Vagina (tissue), 2 donors: ENCODE measurements at regions not wholly inside any gene's neighbourhood (a gene's known extent, or its start where the extent isn't known, plus 50 kb on each side); places are given as distances from the start of the nearest gene placed in this dataset.

ENCODE experiments used
- DNase-seq, 2 donors: peaks; one replicate each; pipeline ENCODE4 v3.0.0-alpha.2; 2017; ENCODE audit errors: extremely low spot score in 2 of 2
- H3K27ac ChIP-seq: fragments of 200-600 bp; sonication (generic); one replicate; pipeline ENCODE4 v1.5.1; 2019
- H3K27me3 ChIP-seq: fragments of 200-600 bp; sonication (generic); one replicate; pipeline ENCODE4 v1.5.1; 2019
- H3K36me3 ChIP-seq, 2 donors: fragments of 200-600 bp; sonication (generic); one replicate each; pipeline ENCODE4 v1.5.1; 2017 to 2019
- H3K4me1 ChIP-seq: fragments of 200-600 bp; sonication (generic); one replicate; pipeline ENCODE4 v1.5.1; 2019
- H3K4me3 ChIP-seq, 2 donors: fragments of 200-600 bp; sonication (generic); 1 replicate in 1 of 2; 2 replicates in 1 of 2; pipeline ENCODE4 v1.5.1; 2016 to 2019
- H3K9me3 ChIP-seq: fragments of 200-600 bp; sonication (generic); one replicate; pipeline ENCODE4 v1.5.1; 2019
- CTCF ChIP-seq, 3 experiments: fragments of 450-650 bp in 2 of 3; fragments of 200-600 bp in 1 of 3; sonication (generic) in 1 of 3; IDR thresholded peaks; one replicate each; pipeline ENCODE4 v1.5.1; 2017 to 2019; ENCODE audit warnings: antibody characterized with exemption in 3 of 3, mild to moderate bottlenecking in 2 of 3, moderate library complexity in 2 of 3
- POLR2A ChIP-seq, 2 donors: fragments of 450-650 bp; IDR thresholded peaks; one replicate each; pipeline ENCODE4 v1.6.1; 2017; ENCODE audit warnings: antibody characterized with exemption in 2 of 2, mild to moderate bottlenecking in 2 of 2, moderate library complexity in 2 of 2
- POLR2AphosphoS5 ChIP-seq, 2 donors: sonication (generic); formaldehyde crosslinking; IDR thresholded peaks; one replicate each; pipeline ENCODE4 v1.9.0; 2017; ENCODE audit warnings: antibody characterized with exemption in 2 of 2, mild to moderate bottlenecking in 2 of 2, low read depth in 1 of 2; ENCODE audit not compliant: insufficient read depth in 1 of 2
- intact Hi-C: fragments of 100-400 bp; cut with DNase I; formaldehyde crosslinking; loops from one replicate; pipeline ENCODE4 v1.15.1; 2023

DNA sequence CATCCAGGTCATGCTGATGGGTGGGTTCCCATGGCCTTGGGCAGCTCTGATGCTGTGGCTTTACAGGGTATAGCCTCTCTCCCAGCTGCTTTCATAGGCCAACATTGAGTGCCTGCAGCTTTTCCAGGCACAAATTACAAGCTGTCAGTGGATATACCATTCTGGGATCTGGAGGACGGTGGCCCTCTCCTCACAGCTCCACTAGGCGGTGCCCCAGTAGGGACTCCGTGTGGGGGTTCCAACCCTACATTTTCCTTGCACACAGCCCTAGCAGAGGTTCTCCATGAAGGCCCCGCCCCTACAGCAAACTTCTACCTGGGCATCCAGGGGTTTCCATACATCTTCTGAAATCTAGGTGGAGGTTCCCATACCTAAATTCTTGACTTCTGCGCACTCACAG is 602.6 kb upstream of the HS3ST5 start:
- intact Hi-C loops, result no loop called here
- H3K27me3 ChIP-seq, result no peaks in the 10 kb centered on the region
- H3K9me3 ChIP-seq, result no peaks in the 10 kb centered on the region
- no peak overlapping the region for H3K4me3 ChIP-seq
- H3K36me3 ChIP-seq, result no peaks in the 10 kb centered on the region
- DNase-seq, result no peak
- no peak overlapping the region for H3K27ac ChIP-seq
- H3K4me1 ChIP-seq, result no peaks in the 10 kb centered on the region
- TF ChIP-seq POLR2AphosphoS5 (IDR thresholded peaks at IDR 0.05; ENCODE audit: insufficient read depth in 1 of 2, low read depth in 1 of 2) (no peak), CTCF (IDR thresholded peaks at IDR 0.05) (no peak), POLR2A (IDR thresholded peaks at IDR 0.05) (no peak)

DNA sequence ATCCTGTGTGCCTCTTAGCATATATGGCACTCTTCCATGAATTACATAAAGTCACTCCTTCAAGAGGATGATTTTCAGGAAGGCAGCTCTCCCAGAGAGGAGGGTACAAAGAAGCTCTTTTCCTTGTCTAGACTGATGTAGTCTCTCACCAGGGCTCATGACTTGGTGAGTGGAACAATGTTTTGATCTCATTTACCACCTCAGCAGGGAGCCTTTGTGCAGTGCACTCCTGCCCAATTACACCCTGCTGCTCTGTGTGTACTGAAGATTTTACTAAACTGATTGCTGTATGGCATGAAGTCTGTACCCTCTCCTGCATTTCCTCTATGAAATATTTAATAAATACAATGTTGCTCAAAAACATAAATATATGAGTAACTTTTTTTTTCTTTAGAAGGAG is 598.3 kb upstream of the HS3ST5 start:
- no peak for DNase-seq
- Histone ChIP-seq H3K27me3 (no peaks in the 10 kb centered on the region), H3K27ac (no peak overlapping the region), H3K4me3 (no peak overlapping the region), H3K9me3 (no peaks in the 10 kb centered on the region), H3K36me3 (no peaks in the 10 kb centered on the region), H3K4me1 (no peaks in the 10 kb centered on the region)
- intact Hi-C loops, result no loop called here
- TF ChIP-seq POLR2AphosphoS5 (IDR thresholded peaks at IDR 0.05; ENCODE audit: insufficient read depth in 1 of 2, low read depth in 1 of 2) (no peak), CTCF (IDR thresholded peaks at IDR 0.05) (no peak), POLR2A (IDR thresholded peaks at IDR 0.05) (no peak)

GRCh38 chr6:114940181-114940580 is 597.4 kb upstream of the HS3ST5 start:
- DNase-seq, result no peak

DNA sequence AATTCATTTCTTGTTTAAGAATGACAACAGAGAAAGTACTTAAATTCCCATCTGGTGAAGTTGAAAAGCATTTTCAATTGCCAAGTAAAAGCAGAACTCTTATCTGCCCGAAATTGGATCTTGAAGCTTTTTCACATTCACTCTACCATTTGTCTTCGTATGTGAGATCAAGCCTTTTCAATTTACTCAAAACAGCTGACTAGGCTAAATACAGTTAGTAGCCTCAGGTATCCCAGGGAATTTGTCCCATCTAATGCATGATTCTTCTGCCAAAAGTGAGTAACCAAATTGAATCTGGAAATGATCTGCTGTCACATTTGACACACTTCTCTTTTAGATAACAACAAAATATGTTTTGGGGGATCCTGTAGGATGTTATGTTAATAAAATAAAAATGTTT is 596.8 kb upstream of the HS3ST5 start:
- Histone ChIP-seq H3K27me3 (no peaks in the 10 kb centered on the region), H3K4me1 (no peaks in the 10 kb centered on the region), H3K9me3 (no peaks in the 10 kb centered on the region), H3K4me3 (no peak overlapping the region), H3K27ac (no peak overlapping the region), H3K36me3 (no peaks in the 10 kb centered on the region)
- TF ChIP-seq POLR2AphosphoS5 (IDR thresholded peaks at IDR 0.05; ENCODE audit: insufficient read depth in 1 of 2, low read depth in 1 of 2) (no peak), POLR2A (IDR thresholded peaks at IDR 0.05) (no peak), CTCF (IDR thresholded peaks at IDR 0.05) (no peak)
- no peak for DNase-seq
- intact Hi-C loops, result no loop called here

More at GRCh38 chr6:114940181-114940580, 597.4 kb upstream of the HS3ST5 start:
- Histone ChIP-seq H3K36me3 (no peaks in the 10 kb centered on the region), H3K9me3 (no peaks in the 10 kb centered on the region), H3K27ac (no peak overlapping the region), H3K27me3 (no peaks in the 10 kb centered on the region), H3K4me3 (no peak overlapping the region), H3K4me1 (no peaks in the 10 kb centered on the region)
- intact Hi-C loops, result no loop called here
- TF ChIP-seq POLR2AphosphoS5 (IDR thresholded peaks at IDR 0.05; ENCODE audit: insufficient read depth in 1 of 2, low read depth in 1 of 2), result no peak
- TF ChIP-seq POLR2A (IDR thresholded peaks at IDR 0.05), result no peak
- TF ChIP-seq CTCF (IDR thresholded peaks at IDR 0.05), result no peak

- Histone ChIP-seq H3K4me3 (no peak overlapping the region), H3K9me3 (no peaks in the 10 kb centered on the region), H3K36me3 (no peaks in the 10 kb centered on the region), H3K4me1 (no peaks in the 10 kb centered on the region), H3K27ac (no peak overlapping the region), H3K27me3 (no peaks in the 10 kb centered on the region)
- intact Hi-C loops, result no loop called here
- TF ChIP-seq POLR2A (IDR thresholded peaks at IDR 0.05) (no peak), CTCF (IDR thresholded peaks at IDR 0.05) (no peak), POLR2AphosphoS5 (IDR thresholded peaks at IDR 0.05; ENCODE audit: insufficient read depth in 1 of 2, low read depth in 1 of 2) (no peak)
- no peak for DNase-seq
Measured at GRCh38 chr6:114936080-114936479, 593.3 kb upstream of the HS3ST5 start.
